ENCODE measurements at regions not wholly inside any gene's neighbourhood (a gene's known extent, or its start where the extent isn't known, plus 50 kb on each side); places are given as distances from the start of the nearest gene placed in this dataset.

DNA sequence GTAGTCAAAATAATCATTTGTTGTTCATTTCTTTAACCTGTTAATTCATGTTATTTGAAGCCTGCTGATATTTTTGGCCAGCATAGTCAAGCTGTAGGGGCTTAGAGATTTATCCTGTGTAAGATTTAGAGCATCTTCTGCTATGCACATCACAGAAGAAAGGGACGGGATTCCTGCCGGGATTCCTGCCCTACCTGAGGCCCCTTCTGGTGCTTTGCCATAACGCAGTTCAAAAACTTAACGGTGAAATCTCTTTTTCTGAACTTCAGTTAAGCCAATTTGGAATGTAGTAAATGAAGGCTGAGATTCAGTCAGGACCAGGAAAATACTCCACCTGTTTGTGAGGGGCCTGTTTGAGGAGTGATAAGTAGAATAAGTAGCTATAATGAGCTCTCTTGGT is 50.7 kb upstream of the TMEM260 start:
- WGBS (ENCODE audit: low lambda C conversion rate), result 8% methylated on average over 4 of the region's 4 CpGs
- no peaks in the 10 kb centered on the region for H3F3A ChIP-seq (replicated peaks; ENCODE audit: insufficient read depth)
- CTCF ChIA-PET, result interaction anchor here (2.3 kb wide), 1 partner anchor 37 kb away, joined by 7 read pairs; no protein-coding TSS in a partner anchor

More for the DNA sequence above, 50.7 kb upstream of the TMEM260 start:
- Histone ChIP-seq H3K27me3 (ENCODE audit: insufficient read depth) (peaks cover 27% of the 10 kb centered on the region; the same call in 1 of the 2 replicates), H3K79me2 (ENCODE audit: insufficient read depth) (no peaks in the 10 kb centered on the region), H3K4me2 (no peak overlapping the region), H3K4me3 (ENCODE audit: low read depth in 2 of 2, low read length in 1 of 2) (no peak overlapping the region), H3K9me2 (no peaks in the 10 kb centered on the region), H4K20me1 (ENCODE audit: insufficient read depth) (no peaks in the 10 kb centered on the region), H3K36me3 (replicated peaks in 1 of 2; ENCODE audit: control insufficient read depth in 1 of 2, insufficient read depth in 2 of 2, low read length in 1 of 2) (no peaks in the 10 kb centered on the region), H2AFZ (ENCODE audit: low read depth) (no peak overlapping the region), H3K4me1 (ENCODE audit: control insufficient read depth in 1 of 2, insufficient read depth in 2 of 2, low read depth in 1 of 2, low read length in 1 of 2) (no peaks in the 10 kb centered on the region), H3K27ac (ENCODE audit: low read depth in 2 of 2, low read length in 1 of 2) (no peak overlapping the region), H3K9me3 (no peaks in the 10 kb centered on the region), H3K9ac (no peak overlapping the region)
- TF ChIP-seq MEF2A (IDR thresholded peaks at IDR 0.05; ENCODE audit: borderline replicate concordance, low read depth), result no peak
- no peak for TF ChIP-seq USF2 (IDR thresholded peaks at IDR 0.05; ENCODE audit: borderline replicate concordance, low read depth, low read length)
- no peak for DNase-seq
- POLR2A ChIA-PET, result no interaction called here

Measured in SK-N-SH (cell line).